GM23338 (cell line): ENCODE measurements at regions not wholly inside any gene's neighbourhood (a gene's known extent, or its start where the extent isn't known, plus 50 kb on each side); places are given as distances from the start of the nearest gene placed in this dataset.

Experiments
- ATAC-seq: fragments of 200-7000 bp; cut with Tn5 transposase; 3 replicates; pipeline ENCODE4 v1.9.1; 2020
- DNase-seq: peaks from one replicate; pipeline ENCODE4 v3.0.0-alpha.2; 2015; ENCODE audit warnings: low spot score
- H2AFZ ChIP-seq: fragments of 200-600 bp; sonication (generic); 2 replicates; pipeline ENCODE4 v1.8.0; 2016; ENCODE audit warnings: antibody characterized with exemption, mild to moderate bottlenecking, moderate library complexity
- H3F3A ChIP-seq: fragments of 200-600 bp; sonication (generic); replicated peaks from 2 replicates; pipeline ENCODE4 v1.8.0; 2017; ENCODE audit warnings: antibody characterized with exemption, mixed run types, low read depth
- H3K27ac ChIP-seq: fragments of 200-600 bp; sonication (generic); 2 replicates; pipeline ENCODE4 v1.6.1; 2016; ENCODE audit warnings: low read depth
- H3K27me3 ChIP-seq: fragments of 200-600 bp; sonication (generic); 2 replicates; pipeline ENCODE4 v1.8.0; 2016; ENCODE audit warnings: mild to moderate bottlenecking, mixed run types, moderate library complexity; ENCODE audit not compliant: insufficient read depth
- H3K36me3 ChIP-seq: fragments of 200-600 bp; sonication (generic); 2 replicates; pipeline ENCODE4 v1.8.0; 2016; ENCODE audit warnings: mild to moderate bottlenecking; ENCODE audit not compliant: insufficient read depth
- H3K4me1 ChIP-seq: fragments of 200-600 bp; sonication (generic); 2 replicates; pipeline ENCODE4 v1.8.0; 2016; ENCODE audit warnings: mild to moderate bottlenecking, moderate library complexity; ENCODE audit not compliant: insufficient read depth
- H3K4me2 ChIP-seq: fragments of 200-600 bp; sonication (generic); 2 replicates; pipeline ENCODE4 v1.7.1; 2017; ENCODE audit warnings: mixed run types
- H3K4me3 ChIP-seq: fragments of 200-600 bp; sonication (generic); 2 replicates; pipeline ENCODE4 v1.6.1; 2016; ENCODE audit warnings: mixed run types
- H3K79me2 ChIP-seq: fragments of 200-600 bp; sonication (generic); replicated peaks from 2 replicates; pipeline ENCODE4 v1.8.0; 2017; ENCODE audit warnings: mild to moderate bottlenecking; ENCODE audit not compliant: insufficient read depth
- H3K9me2 ChIP-seq: fragments of 200-600 bp; sonication (generic); 2 replicates; pipeline ENCODE4 v1.8.0; 2017; ENCODE audit not compliant: insufficient read depth
- H4K20me1 ChIP-seq: fragments of 200-600 bp; sonication (generic); replicated peaks from 2 replicates; pipeline ENCODE4 v1.8.0; 2017; ENCODE audit warnings: mild to moderate bottlenecking; ENCODE audit not compliant: insufficient read depth
- H3K27ac Mint-ChIP-seq: 2 replicates; pipeline ENCODE4 v1.8.0; 2020; ENCODE audit warnings: inconsistent platforms, mild to moderate bottlenecking, moderate library complexity, mixed read lengths
- H3K27me3 Mint-ChIP-seq: 3 replicates; pipeline ENCODE4 v1.8.0; 2022; ENCODE audit warnings: low read depth, mild to moderate bottlenecking, moderate library complexity, mixed read lengths, inconsistent platforms; ENCODE audit not compliant: insufficient read depth, poor library complexity
- H3K36me3 Mint-ChIP-seq: 3 replicates; pipeline ENCODE4 v1.8.0; 2021; ENCODE audit warnings: low read depth, mild to moderate bottlenecking, inconsistent platforms, moderate library complexity, mixed read lengths
- H3K4me1 Mint-ChIP-seq: 3 replicates; pipeline ENCODE4 v1.8.0; 2020; ENCODE audit warnings: mild to moderate bottlenecking, inconsistent platforms, mixed read lengths
- H3K4me3 Mint-ChIP-seq: 3 replicates; pipeline ENCODE4 v1.8.0; 2021; ENCODE audit warnings: moderate library complexity, mild to moderate bottlenecking, inconsistent platforms, mixed read lengths
- H3K9me3 Mint-ChIP-seq: 3 replicates; pipeline ENCODE4 v1.8.0; 2020; ENCODE audit warnings: moderate library complexity, mild to moderate bottlenecking, inconsistent platforms, mixed read lengths
- CTCF ChIP-seq, 2 experiments: fragments of 200-600 bp in 1 of 2; sonication (generic) in 1 of 2; conservative IDR thresholded peaks; 2 replicates each; pipeline versions ENCODE4 v1.5.1 to v1.6.1; 2016 to 2017; ENCODE audit warnings: antibody characterized with exemption in 2 of 2, low read depth in 2 of 2, mild to moderate bottlenecking in 2 of 2, moderate library complexity in 1 of 2
- ETS1 ChIP-seq: IDR thresholded peaks from 2 replicates; pipeline ENCODE4 v1.6.1; 2016; ENCODE audit warnings: antibody characterized with exemption
- EZH2 ChIP-seq: fragments of 200-600 bp; sonication (generic); IDR thresholded peaks from one replicate; pipeline ENCODE4 v1.8.0; 2017; ENCODE audit warnings: antibody characterized with exemption, mild to moderate bottlenecking, low read depth; ENCODE audit not compliant: unreplicated experiment
- POLR2AphosphoS5 ChIP-seq: IDR thresholded peaks from 2 replicates; pipeline ENCODE4 v1.6.1; 2016; ENCODE audit warnings: antibody characterized with exemption, low read depth
- ZNF114 ChIP-seq: fragments of 250-450 bp; sonication (Bioruptor Pico); IDR thresholded peaks from 2 replicates; pipeline ENCODE4 v1.5.0; 2020; ENCODE audit warnings: mild to moderate bottlenecking, moderate library complexity
- ZNF462 ChIP-seq: fragments of 250-450 bp; sonication (Bioruptor Pico); IDR thresholded peaks from 2 replicates; pipeline ENCODE4 v1.5.0; 2020; ENCODE audit warnings: mild to moderate bottlenecking, moderate library complexity
- TF ChIP-seq, protein P1 (sequence below): IDR thresholded peaks from one replicate; pipeline ENCODE4 v1.6.1; 2018; ENCODE audit warnings: antibody characterized with exemption; ENCODE audit not compliant: unreplicated experiment

DNA sequence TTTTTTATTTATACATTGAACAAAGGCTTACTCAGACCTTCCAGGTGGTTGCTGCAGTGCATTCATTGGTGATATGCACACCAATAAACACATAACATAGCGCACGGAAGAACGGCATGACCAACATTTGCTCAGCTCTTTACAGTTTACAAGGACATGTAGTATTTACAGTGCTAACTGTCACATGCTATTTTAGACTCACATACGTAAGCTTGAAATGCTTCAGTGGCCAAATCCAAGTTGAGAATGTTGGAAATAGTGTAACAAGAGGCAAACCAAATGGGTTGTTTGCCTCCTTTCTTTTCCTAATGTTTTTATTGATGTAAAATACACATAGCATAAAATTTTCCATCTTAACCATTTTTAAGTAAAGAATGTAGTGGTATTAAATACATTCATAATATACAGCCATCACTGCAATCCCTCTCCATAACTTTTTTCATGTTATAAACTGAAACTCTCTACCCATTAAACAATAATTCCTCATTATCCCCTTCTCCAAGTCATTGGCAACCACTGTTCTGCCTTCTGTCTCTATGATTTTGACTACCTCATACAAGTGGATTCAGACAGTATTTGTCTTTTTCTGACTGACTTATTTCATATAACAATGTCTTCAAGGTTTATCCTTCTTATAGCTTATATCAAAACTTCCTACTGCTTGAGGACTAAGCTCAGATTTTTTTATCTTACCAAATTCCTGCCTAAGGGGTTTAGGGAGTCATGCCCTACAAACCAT lies 1722.9 kb upstream of the AGA start:
- H3F3A ChIP-seq: no peaks in the 10 kb centered on the region; the same call in 1 of the 2 replicates
- Mint-ChIP-seq H3K4me1 (peaks cover 29% of the 10 kb centered on the region), H3K27me3 (peaks cover 42% of the 10 kb centered on the region), H3K9me3 (peaks cover 19% of the 10 kb centered on the region; the same call in 2 of the 3 replicates), H3K36me3 (peaks cover 56% of the 10 kb centered on the region), H3K4me3 (peak overlapping the region; percentile 94), H3K27ac (peak overlapping the region; percentile 91)
- no peaks in the 10 kb centered on the region; the same call in 1 of the 2 replicates for H4K20me1 ChIP-seq
- no peak for DNase-seq
- peaks cover 38% of the 10 kb centered on the region for H3K79me2 ChIP-seq
- H3K4me2 ChIP-seq: peak overlapping the region; percentile 71
- no peaks in the 10 kb centered on the region for H3K9me2 ChIP-seq
- TF ChIP-seq ZNF462 (CRISPR knock-in tag) (no peak), POLR2AphosphoS5 (peak; percentile 71), CTCF (conservative IDR thresholded peaks at IDR 0.05; ENCODE audit: low read depth in 2 of 2) (no peak), EZH2 (no peak), ETS1 (no peak), ZNF114 (CRISPR knock-in tag) (no peak)
- TF ChIP-seq, protein P1, sequence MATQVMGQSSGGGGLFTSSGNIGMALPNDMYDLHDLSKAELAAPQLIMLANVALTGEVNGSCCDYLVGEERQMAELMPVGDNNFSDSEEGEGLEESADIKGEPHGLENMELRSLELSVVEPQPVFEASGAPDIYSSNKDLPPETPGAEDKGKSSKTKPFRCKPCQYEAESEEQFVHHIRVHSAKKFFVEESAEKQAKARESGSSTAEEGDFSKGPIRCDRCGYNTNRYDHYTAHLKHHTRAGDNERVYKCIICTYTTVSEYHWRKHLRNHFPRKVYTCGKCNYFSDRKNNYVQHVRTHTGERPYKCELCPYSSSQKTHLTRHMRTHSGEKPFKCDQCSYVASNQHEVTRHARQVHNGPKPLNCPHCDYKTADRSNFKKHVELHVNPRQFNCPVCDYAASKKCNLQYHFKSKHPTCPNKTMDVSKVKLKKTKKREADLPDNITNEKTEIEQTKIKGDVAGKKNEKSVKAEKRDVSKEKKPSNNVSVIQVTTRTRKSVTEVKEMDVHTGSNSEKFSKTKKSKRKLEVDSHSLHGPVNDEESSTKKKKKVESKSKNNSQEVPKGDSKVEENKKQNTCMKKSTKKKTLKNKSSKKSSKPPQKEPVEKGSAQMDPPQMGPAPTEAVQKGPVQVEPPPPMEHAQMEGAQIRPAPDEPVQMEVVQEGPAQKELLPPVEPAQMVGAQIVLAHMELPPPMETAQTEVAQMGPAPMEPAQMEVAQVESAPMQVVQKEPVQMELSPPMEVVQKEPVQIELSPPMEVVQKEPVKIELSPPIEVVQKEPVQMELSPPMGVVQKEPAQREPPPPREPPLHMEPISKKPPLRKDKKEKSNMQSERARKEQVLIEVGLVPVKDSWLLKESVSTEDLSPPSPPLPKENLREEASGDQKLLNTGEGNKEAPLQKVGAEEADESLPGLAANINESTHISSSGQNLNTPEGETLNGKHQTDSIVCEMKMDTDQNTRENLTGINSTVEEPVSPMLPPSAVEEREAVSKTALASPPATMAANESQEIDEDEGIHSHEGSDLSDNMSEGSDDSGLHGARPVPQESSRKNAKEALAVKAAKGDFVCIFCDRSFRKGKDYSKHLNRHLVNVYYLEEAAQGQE: no peak
- H3K27ac ChIP-seq: peak overlapping the region; percentile 89
- H3K4me3 ChIP-seq: peak overlapping the region; percentile 62
- no peak; the same call in 2 of the 3 replicates for ATAC-seq
- H3K27me3 ChIP-seq: no peaks in the 10 kb centered on the region
- no peaks in the 10 kb centered on the region; the same call in 1 of the 2 replicates for H3K36me3 ChIP-seq
- H3K4me1 ChIP-seq: peaks cover 11% of the 10 kb centered on the region; the same call in 1 of the 2 replicates
- H2AFZ ChIP-seq: no peak overlapping the region
